AG10803 (cell line): ENCODE measurements at regions not wholly inside any gene's neighbourhood (a gene's known extent, or its start where the extent isn't known, plus 50 kb on each side); places are given as distances from the start of the nearest gene placed in this dataset.

ENCODE experiments used
- DNase-seq: peaks from one replicate; pipeline ENCODE4 v3.0.0; 2010; ENCODE audit warnings: low read depth
- H3K4me3 ChIP-seq: 2 replicates; pipeline ENCODE4 v1.5.1; 2011; ENCODE audit warnings: mild to moderate bottlenecking, low read length, control low read depth
- TF ChIP-seq, protein P1 (sequence below): conservative IDR thresholded peaks from 2 replicates; pipeline ENCODE4 v1.5.1; 2011; ENCODE audit warnings: mild to moderate bottlenecking, low read length, control low read depth, inconsistent platforms

- H3K4me3 ChIP-seq = no peak overlapping the region
- TF ChIP-seq, protein P1, sequence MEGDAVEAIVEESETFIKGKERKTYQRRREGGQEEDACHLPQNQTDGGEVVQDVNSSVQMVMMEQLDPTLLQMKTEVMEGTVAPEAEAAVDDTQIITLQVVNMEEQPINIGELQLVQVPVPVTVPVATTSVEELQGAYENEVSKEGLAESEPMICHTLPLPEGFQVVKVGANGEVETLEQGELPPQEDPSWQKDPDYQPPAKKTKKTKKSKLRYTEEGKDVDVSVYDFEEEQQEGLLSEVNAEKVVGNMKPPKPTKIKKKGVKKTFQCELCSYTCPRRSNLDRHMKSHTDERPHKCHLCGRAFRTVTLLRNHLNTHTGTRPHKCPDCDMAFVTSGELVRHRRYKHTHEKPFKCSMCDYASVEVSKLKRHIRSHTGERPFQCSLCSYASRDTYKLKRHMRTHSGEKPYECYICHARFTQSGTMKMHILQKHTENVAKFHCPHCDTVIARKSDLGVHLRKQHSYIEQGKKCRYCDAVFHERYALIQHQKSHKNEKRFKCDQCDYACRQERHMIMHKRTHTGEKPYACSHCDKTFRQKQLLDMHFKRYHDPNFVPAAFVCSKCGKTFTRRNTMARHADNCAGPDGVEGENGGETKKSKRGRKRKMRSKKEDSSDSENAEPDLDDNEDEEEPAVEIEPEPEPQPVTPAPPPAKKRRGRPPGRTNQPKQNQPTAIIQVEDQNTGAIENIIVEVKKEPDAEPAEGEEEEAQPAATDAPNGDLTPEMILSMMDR = no peak
- DNase-seq = peak; percentile 30
Measured at GRCh38 chr4:101670897-101671296, 119.6 kb upstream of the BANK1 start.

GRCh38 chr4:101670370-101670769 is 120.2 kb upstream of the BANK1 start:
- no peak for DNase-seq
- TF ChIP-seq, protein P1 = no peak
- no peak overlapping the region for H3K4me3 ChIP-seq

DNA sequence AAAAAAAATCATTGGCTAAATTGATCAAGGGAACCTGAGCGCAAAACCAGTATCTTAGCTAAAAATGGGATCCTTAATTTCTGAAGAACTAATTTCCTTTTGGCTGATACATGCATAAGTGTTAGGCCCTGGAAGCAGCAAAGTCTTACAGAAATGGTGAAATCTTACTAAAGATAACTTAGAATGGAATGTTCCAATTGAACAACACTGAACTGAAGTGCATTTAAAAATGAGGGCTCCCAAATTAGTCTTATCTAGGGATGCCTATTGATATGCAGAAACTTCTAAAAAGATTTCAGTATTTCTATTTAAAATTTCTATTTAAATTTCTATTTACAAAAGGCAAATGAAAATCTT is 120.7 kb upstream of the BANK1 start:
- TF ChIP-seq, protein P1 = no peak
- DNase-seq = no peak
- H3K4me3 ChIP-seq = no peak overlapping the region

DNA sequence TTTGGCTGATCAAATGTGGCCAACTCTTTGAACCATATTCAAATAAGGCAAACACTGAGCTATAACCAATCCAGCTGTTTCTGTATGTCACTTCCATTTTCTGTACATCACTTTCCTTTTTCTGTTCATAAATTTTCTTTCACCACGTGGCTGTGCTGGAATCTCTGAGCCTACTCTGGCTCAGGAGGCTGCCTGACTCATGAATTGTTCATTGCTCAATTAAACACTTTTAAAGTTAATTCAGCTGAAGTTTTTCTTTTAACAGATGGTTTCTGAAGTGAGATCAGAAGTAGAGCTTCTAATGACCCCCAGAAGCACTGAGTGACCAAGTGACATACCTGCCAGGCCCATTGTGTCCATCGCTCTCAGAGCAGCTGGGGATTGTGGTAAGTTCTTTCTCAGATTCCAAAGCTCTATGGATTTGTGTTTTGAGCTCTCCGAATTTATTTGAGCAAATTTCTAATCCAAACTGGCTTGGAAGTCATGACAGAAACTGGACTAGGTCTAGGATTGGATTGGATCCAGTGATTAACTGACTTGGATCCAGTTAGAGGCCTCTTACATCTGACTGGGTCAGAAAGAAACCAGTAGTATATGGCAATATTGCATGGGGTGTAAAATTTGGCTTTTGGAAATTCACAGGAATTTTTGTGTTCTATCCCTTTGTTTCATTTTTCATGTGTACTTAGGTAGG is 121.2 kb upstream of the BANK1 start:
- H3K4me3 ChIP-seq = no peak overlapping the region
- DNase-seq = no peak
- TF ChIP-seq, protein P1 = no peak

DNA sequence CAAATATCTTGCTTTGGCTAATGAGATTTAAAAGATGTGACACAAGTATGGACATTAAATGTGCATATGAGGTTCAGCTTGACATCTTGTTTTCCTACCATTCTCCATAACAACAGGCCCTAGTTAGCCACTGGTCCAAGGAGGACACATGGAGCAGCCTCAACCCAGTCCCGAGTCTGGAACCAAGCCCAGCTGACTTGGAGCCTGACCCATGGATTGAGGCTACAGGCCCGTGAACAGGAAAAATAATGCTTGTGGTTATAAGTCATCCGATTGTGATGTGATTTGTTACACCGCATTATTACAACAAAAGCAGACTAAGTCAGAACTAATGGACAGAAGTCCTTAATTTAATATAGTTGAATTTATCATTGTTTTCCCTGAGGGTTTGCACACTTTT is 123.2 kb upstream of the BANK1 start:
- DNase-seq = peak; percentile 19
- H3K4me3 ChIP-seq = no peak overlapping the region
- TF ChIP-seq, protein P1 = no peak

GRCh38 chr4:101660607-101661006 is 129.9 kb upstream of the BANK1 start:
- no peak for DNase-seq
- H3K4me3 ChIP-seq = no peak overlapping the region
- TF ChIP-seq, protein P1 = no peak

GRCh38 chr4:101655857-101656256 is 134.7 kb upstream of the BANK1 start:
- TF ChIP-seq, protein P1 = no peak
- H3K4me3 ChIP-seq = no peak overlapping the region
- no peak for DNase-seq
